ENCODE measurements at regions not wholly inside any gene's neighbourhood (a gene's known extent, or its start where the extent isn't known, plus 50 kb on each side); places are given as distances from the start of the nearest gene placed in this dataset.
"Not testable (repeated sequence)": the region's sequence is repeated elsewhere in the genome, so short reads cannot be mapped to it uniquely, and the experiment has no call there.

DNA sequence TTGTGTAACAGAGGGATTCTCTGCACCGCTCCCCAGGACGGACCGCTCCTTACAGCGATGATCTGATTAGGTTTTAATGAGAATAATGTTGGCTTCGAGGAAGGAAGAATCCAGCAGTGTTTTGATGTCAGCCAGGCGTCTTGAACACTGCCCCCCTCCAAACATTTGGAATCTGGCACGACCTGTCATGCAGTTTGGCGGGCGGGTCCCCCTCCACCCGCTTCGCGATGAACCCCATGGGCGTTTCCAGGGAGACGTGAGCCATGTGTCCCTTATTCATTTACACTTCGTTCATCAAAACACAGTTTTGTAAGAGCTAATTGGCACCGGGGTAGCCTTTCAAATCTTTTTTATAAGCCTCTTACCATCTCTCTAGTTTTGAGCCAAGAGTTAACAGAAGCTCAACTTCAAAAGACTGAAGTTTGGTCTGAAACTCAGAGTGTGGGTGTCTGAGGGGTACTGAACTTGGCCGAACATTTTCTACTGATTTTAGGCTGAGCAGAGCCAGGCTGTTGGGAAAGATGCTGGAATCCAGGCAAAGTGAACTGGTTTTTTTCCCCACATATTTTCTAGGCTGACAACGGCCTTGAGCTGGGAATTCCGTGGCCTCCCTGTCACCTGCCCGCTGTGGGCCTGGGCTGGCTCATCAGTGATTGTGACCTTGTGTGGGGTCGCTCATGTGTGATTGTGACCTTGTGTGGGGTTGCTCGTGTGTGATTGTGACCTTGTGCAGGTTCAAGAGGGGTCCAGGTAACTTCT lies 214.8 kb upstream of the ZNF469 start:
- Mint-ChIP-seq H3K9me3 (peaks cover 13 to 19% of the 10 kb centered on the region in 2 donors), H3K27me3 (peaks cover 34% of the 10 kb centered on the region)
- ATAC-seq, DNase-seq, H3K27ac Mint-ChIP-seq, H3K4me3 Mint-ChIP-seq, H3K4me1 Mint-ChIP-seq: not testable (repeated sequence)

DNA sequence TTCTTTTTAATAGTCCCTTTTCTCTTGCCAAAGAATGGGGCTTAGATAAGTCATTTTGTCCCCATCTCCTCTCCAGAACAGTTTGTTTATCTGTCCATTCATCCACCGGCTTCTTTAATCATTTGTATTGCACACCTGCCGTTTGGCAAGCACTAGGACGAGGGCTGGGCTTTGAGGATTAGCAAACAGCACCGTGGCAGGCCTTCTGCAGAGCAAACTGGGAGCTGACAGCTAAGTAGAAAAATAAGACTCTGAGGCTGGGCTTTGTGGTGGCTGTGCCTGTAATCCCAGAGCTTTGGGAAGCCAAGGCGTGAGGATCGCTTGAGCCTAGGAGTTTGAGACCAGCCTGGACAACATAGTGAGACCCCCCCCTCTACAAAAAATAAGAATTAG lies 214.2 kb upstream of the ZNF469 start:
- Mint-ChIP-seq H3K9me3 (peaks cover 15 to 16% of the 10 kb centered on the region in 2 donors), H3K27me3 (peaks cover 36% of the 10 kb centered on the region)
- H3K4me3 Mint-ChIP-seq, ATAC-seq, H3K4me1 Mint-ChIP-seq, H3K27ac Mint-ChIP-seq, DNase-seq: not testable (repeated sequence)

DNA sequence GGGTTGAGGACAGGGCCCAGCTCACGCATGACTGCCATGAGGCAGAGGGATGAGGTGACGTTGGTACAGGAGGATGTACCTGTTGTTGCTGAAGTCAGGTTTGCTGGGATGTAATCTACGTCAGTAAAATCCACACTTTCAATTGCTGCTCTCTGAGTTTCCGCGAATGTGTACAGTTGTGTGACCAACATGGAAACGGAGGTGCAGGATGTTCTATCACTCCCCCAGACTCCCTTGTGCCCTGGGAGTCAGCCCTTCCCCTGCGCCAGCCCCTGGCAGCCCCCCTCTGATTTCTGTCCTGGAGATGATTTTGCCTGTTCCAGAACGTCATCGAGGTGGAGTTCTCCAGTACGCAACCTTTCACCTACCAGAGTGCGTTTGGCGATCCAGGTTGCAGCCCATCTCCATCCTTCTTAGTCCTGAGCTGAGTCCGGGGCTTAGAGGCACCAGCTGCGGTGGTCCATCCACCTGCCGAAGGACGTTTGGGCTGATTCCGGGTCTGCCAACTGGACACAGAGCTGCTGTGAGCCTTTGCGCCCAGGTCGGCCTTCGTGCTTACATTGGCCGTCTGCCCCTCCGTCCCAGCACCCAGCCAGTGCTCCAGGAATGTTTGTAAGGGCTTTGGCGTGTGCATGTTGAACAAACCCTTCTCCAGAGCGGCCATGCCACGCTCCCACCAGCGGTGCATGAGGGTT lies 213.5 kb upstream of the ZNF469 start:
- H3K27ac Mint-ChIP-seq, DNase-seq, H3K4me1 Mint-ChIP-seq, ATAC-seq, H3K4me3 Mint-ChIP-seq: not testable (repeated sequence)
- Mint-ChIP-seq H3K27me3 (peaks cover 36% of the 10 kb centered on the region), H3K9me3 (peaks cover 15% of the 10 kb centered on the region in 2 donors)

DNA sequence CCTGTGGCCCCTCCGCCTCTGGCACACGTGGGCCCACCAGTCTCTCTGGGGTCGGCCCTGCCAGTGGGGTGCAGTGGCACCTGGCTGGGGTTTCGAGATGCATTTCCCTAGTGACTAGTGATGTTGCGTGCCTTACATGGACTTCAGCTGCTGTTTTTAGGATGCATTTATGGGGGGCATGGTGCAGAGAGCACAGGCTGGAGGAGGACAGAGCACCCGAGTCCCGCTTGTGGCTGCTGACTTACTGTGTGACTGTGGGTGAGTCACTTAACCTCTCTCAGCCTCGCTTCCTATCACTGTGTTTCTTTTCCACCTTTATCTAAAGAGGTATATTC lies 213.0 kb upstream of the ZNF469 start:
- H3K27me3 Mint-ChIP-seq: peaks cover 36% of the 10 kb centered on the region
- not testable (repeated sequence) for ATAC-seq

GRCh38 chr16:88170528-88170991 lies 212.2 kb upstream of the ZNF469 start:
- peaks cover 36% of the 10 kb centered on the region for H3K27me3 Mint-ChIP-seq
- DNase-seq (no peak), ATAC-seq (no peak)
- no peak overlapping the region for H3K27ac Mint-ChIP-seq
- no peak overlapping the region for H3K4me3 Mint-ChIP-seq
- no peaks in the 10 kb centered on the region for H3K4me1 Mint-ChIP-seq
- peaks cover 15% of the 10 kb centered on the region in 2 donors for H3K9me3 Mint-ChIP-seq

More for the DNA sequence above, 213.0 kb upstream of the ZNF469 start:
- H3K9me3 Mint-ChIP-seq: peaks cover 15% of the 10 kb centered on the region in 2 donors
- not testable (repeated sequence) for H3K4me1 Mint-ChIP-seq, H3K4me3 Mint-ChIP-seq, H3K27ac Mint-ChIP-seq, DNase-seq

GRCh38 chr16:88171126-88171525 lies 211.6 kb upstream of the ZNF469 start:
- DNase-seq, H3K27ac Mint-ChIP-seq, ATAC-seq, H3K4me1 Mint-ChIP-seq, H3K4me3 Mint-ChIP-seq: not testable (repeated sequence)
- Mint-ChIP-seq H3K9me3 (peaks cover 15% of the 10 kb centered on the region in 2 donors), H3K27me3 (peaks cover 36% of the 10 kb centered on the region)

- H3K27ac Mint-ChIP-seq, H3K4me3 Mint-ChIP-seq, ATAC-seq, DNase-seq, H3K4me1 Mint-ChIP-seq: not testable (repeated sequence)
- Mint-ChIP-seq H3K9me3 (peaks cover 15% of the 10 kb centered on the region in 2 donors), H3K27me3 (peaks cover 24% of the 10 kb centered on the region)
These were observed 206.6 kb upstream of the ZNF469 start for GRCh38 chr16:88176184-88176583.

DNA sequence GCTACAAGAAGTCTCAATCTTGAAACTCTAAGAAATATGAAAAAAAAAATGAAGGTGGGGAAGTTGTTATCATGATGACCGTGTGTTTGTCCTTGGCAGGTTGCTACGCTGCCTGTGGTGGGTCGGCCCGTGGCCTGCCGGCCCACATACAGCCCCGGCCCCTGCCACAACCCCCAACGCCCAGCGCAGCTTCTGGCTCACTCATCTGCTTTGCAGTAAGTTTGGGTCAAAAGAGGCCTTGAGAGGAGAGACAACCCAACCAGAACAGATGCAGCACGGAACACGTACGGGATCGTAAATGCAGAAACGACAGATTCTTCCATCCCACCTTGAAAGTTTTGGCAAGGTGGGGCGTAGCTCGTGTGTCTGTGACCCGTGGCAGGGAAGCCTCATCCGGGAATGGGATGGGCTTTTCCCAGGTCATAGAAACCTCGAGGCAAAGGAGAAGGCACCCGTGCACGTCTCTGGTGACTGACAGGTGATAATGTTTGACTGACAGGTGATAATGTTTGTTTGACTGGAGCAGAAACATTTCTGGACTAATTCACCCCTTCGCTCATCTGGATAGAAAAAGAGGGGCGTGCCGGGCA lies 206.1 kb upstream of the ZNF469 start:
- H3K4me3 Mint-ChIP-seq, H3K4me1 Mint-ChIP-seq, H3K27ac Mint-ChIP-seq, ATAC-seq, DNase-seq: not testable (repeated sequence)
- peaks cover 13 to 14% of the 10 kb centered on the region in 2 donors for H3K9me3 Mint-ChIP-seq
- H3K27me3 Mint-ChIP-seq: peaks cover 24% of the 10 kb centered on the region

DNA sequence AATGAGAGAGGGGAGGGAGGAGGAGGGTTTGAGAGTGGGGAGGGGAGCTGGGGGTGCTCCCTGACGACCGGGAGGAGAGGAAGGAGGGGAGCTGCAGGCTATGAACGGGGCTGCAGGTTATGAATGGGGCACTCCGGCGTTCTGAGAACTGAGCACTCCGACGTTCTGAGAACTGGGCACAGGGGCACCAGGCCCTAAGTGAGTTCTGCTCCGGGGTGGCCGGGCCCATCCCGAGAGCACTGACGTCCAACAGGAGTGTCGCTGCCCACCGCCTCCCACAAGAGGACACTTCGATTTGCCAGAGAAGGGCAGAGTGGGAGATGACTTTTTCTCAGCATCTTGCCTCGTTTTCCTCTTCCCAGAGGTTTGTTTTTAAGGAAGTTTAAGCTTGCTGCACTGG lies 204.5 kb upstream of the ZNF469 start:
- not testable (repeated sequence) for H3K4me3 Mint-ChIP-seq, H3K9me3 Mint-ChIP-seq, H3K27ac Mint-ChIP-seq, H3K4me1 Mint-ChIP-seq, DNase-seq, ATAC-seq, H3K27me3 Mint-ChIP-seq

DNA sequence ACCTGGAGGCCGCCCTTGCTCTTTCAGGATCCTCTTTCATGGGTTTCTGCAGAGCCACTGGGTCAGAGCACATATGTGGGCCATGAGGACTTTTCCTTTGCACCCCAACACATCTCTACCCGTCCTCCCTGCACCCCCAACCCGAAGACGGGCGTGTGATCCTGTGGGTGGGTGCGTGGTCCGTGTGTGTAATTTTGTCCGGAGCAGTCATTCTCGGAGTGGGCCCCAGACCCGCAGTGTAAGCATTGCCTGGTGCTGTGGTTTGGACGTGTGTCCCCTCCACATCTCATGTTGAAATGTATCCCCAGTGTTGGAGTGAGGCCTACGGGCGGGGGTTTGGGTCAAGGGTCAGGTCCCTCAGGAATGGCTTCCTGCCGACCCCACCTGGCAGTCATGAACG lies 203.9 kb upstream of the ZNF469 start:
- not testable (repeated sequence) for DNase-seq, H3K27ac Mint-ChIP-seq, H3K4me3 Mint-ChIP-seq, H3K27me3 Mint-ChIP-seq, H3K4me1 Mint-ChIP-seq, H3K9me3 Mint-ChIP-seq, ATAC-seq

DNA sequence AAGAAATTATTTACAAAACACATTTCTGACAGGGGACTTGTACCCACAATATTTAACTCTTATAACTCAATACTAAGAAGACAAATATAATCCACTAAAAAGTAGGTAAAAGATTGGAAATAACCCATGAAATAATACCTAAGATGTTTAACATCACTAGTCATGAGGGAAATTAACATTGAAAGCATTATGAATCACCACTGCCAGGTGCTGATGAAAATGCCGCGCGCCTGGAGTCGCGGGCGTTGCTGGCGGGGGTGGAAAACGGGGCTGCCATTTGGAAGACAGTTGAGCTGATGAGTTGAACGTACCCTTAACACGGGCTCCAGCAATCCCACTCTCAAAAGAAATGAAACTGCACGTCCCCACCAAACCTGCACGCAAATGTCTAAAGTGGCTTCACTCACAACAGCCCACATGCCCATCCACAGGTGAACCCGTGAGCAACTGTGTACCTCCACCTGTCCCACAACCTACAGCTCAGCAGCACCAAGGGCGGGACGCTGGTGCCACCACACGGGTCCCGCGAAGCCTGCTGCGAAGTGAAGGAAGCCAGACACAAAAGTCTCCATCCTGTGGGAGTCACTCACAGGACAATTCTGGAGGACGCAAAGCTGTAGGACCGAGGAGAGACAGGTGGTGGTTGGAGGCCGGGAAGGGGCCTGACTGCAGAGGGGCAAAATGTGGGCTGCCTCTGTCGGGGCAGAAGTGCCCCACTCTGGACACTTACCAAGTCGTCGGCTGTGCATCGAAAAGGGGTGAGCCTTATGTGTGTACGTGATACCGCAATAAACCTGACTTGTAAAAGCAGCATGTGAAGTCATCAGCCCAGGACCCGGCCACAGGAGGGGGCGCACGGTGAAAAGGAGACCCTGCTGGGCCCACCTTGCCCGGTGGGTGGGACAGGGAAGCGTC lies 199.5 kb upstream of the ZNF469 start:
- H3K4me3 Mint-ChIP-seq, H3K4me1 Mint-ChIP-seq, DNase-seq, ATAC-seq, H3K27ac Mint-ChIP-seq: not testable (repeated sequence)
- peaks cover 23% of the 10 kb centered on the region for H3K27me3 Mint-ChIP-seq
- H3K9me3 Mint-ChIP-seq: peaks cover 4 to 16% of the 10 kb centered on the region in 2 donors

- DNase-seq, ATAC-seq, H3K4me1 Mint-ChIP-seq, H3K4me3 Mint-ChIP-seq, H3K27ac Mint-ChIP-seq: not testable (repeated sequence)
- H3K9me3 Mint-ChIP-seq: peaks cover 4 to 16% of the 10 kb centered on the region in 2 donors
- H3K27me3 Mint-ChIP-seq: peaks cover 25% of the 10 kb centered on the region
These were observed 198.7 kb upstream of the ZNF469 start for GRCh38 chr16:88184053-88184452.

GRCh38 chr16:88184566-88185355 lies 198.0 kb upstream of the ZNF469 start:
- ATAC-seq, H3K27ac Mint-ChIP-seq, DNase-seq, H3K4me3 Mint-ChIP-seq, H3K4me1 Mint-ChIP-seq: not testable (repeated sequence)
- Mint-ChIP-seq H3K27me3 (peaks cover 25% of the 10 kb centered on the region), H3K9me3 (peaks cover 4 to 16% of the 10 kb centered on the region in 2 donors)

DNA sequence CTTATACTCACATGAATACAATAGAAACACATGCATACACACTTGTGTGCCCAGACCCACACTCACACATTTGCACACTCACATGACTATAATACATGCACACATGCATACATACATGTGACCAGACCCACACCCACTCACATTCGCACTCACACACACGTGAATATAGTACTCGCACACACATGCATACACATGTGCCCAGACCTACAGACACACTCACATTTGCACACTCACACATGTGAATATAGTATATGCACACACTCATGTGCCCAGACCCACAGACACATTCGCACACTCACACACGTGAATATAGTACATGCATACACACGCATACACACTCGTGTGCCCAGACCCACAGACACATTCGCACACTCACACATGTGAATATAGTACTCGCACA lies 197.4 kb upstream of the ZNF469 start:
- peaks cover 25% of the 10 kb centered on the region for H3K27me3 Mint-ChIP-seq
- not testable (repeated sequence) for H3K27ac Mint-ChIP-seq, DNase-seq, H3K4me1 Mint-ChIP-seq, H3K4me3 Mint-ChIP-seq, ATAC-seq
- H3K9me3 Mint-ChIP-seq: peaks cover 4 to 16% of the 10 kb centered on the region in 2 donors

Data from stimulated activated naive CD8-positive, alpha-beta T cell treated with anti-CD3 and anti-CD28 coated beads, Interleukin-15, amount 100 ng/mL, for 72 hours (primary cell).